ENCODE measurements at regions not wholly inside any gene's neighbourhood (a gene's known extent, or its start where the extent isn't known, plus 50 kb on each side); places are given as distances from the start of the nearest gene placed in this dataset.
"Not testable (repeated sequence)": the region's sequence is repeated elsewhere in the genome, so short reads cannot be mapped to it uniquely, and the experiment has no call there.

DNA sequence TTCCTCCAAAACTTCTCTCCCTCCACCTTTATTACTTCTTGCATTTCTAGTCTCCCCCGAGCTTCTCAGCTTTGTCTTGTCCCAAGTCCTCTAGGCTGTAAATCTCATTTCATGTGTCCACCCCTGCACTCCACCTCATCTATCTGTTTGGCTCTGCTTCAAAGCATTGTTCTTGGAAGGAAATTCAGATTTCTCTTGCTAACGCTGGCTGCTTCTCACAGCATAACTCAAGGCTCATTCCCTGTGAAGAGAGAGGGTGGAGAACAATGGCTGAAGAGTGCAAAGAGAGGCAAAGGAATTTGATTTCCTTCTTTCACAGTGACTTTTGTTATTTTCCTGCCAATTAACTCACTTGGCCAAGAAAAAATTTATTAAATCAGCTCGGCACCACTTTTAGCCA is 476.5 kb downstream of the TMEM114 start:
- DNase-seq (ENCODE audit: low spot score), result no peak

DNA sequence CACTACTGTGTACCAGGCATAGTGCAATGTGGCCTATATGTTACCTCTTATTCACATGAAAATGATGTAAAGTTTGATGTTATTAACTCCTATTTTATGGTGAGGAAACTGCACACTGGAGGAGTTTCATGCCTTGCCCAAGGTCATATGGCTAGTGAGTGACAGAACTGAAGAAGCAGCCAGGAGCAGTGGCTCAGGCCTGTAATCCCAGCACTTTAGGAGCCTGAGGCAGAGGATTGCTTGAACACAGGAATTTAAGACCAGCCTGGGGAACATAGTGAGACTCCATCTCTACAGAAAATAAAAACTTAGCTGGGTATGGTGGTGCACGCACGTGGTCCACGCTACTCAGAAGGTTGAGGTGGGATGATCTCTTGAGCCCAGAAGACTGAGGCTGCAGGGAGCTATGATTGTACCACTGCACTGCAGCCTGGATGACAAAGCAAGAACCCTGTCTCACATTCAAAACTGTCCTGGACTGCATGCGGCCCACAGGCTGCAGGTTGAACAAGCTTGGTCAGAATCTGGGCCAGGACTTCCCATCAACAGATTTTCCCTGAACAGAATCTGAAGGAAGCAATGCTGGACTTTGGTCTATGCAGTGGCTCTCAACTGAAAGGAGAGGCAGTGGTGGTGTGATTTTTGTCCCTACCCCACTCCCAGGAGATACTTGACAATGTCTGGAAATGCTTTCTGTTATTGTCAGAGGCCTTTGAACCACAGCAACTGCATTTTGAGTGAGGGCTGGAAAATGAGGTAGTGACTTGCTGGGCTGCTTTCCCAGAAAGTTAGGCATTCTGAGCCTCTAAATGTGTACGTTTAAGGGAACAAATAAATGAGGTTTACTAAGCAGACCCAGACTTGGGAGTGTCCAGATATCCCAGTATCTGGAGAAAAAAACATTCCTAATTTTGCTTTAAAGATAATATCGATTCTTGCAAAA is 479.5 kb downstream of the TMEM114 start:
- no peak for DNase-seq (ENCODE audit: low spot score)

DNA sequence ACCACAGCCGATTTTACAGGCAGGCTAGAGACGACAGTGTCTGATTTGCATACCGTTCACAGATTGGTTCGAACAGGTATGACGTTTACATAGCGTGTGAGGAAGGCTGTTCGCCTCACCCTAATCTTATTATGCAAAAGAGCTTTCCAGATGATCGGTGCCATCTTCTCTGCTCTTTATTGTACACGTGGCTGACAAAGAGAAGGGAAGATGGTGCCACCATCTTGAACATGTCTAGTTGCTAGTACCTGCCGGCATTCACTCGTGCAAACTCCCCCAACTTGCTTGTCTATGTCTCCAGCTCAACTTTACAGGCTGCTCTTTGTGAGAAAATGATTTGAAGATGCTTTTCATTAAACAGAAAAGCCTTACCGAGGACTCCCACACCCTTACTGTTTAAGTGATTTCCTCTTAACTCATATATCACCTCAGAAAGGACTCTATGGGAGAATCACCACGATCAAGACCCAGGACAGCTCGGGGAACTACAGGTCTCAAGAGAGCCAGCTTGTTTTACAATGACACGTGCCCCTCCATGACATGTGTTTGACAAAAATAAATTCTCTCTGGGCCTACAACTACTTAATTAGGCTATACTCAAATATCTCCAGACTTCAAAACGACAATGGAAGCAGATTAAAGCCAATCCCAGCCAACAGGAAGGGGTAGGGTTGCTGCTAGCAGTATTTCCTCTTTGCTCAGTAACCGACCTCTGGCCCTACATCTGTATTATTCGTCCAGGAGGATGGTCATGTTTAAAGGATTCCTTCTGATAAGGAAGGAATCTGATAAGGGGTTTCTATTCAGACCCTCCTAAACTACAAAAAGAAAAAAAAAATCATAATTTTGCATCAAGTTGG is 480.6 kb downstream of the TMEM114 start:
- no peak for DNase-seq (ENCODE audit: low spot score)

DNA sequence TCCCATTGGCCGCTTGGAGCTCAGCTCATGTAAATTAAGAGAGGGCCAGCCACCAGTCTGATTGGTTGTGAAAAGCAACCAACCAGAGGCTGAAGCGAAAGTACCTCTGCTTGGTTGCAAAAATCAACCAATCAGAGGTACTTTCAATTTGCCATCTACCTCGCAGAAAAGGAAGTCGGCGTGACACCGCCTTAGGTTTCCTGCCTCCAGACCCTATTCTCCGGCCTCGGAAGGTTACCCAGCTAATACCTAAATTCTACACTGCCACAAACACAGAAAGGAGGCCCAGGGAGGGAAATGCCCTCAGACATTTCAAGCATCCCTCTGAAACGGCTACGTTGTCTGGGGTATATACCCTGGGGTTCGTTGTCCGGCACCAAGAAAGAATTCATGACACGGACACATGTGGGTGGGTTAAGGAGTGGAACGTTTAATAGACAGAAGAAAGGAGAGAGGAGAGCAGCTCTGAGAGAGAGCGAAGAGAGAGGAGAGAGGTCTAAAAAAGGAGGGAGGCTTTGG is 481.3 kb downstream of the TMEM114 start:
- DNase-seq (ENCODE audit: low spot score), result no peak

DNA sequence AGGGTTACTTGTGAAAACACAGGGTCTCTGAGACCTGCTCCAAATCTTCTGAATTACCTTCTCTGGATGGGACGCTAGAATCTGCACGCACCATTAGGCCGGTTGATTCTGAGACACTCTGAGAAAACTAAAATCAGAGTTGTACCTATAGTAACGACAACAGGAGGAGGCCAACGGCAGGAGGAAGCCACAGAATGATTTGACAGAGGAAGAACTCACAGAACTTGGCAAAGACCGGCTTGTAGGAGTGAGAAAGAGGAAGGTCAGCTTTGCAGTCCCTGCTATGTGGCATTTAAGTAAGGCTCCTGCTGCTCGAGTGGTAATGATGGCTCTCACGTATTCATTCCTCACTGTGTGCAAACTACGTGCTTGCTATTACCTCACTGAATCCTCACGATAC is 483.0 kb downstream of the TMEM114 start:
- DNase-seq (ENCODE audit: low spot score), result no peak

DNA sequence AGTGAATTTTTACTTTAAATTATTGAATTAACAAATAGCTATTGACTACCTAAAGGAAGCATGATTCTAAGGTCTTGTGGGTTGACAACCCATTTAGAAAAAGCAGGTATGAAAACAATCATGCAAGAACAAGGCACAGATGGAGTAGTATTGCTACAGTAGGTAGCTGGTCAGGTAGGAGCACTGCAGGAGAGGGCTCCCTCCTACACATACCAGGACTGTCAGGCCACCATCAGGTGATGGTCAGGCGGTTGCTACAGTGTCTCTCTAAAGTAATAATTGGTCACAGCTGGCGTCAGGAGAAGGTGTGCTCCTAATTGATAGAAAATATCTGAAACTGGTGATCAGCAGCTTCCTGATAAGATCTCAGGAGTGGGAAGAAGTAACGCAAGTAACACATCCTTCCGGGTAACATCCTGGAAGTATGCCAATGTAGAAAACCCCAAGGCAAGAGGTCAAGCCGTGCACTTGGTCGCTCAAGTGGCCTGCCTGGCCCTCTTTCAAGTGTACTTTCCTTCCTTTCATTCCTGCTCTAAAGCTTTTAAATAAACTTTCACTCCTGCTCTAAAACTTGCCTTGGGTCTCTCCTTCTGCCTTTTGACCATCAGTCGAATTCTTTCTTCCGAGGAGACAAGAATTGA is 486.5 kb downstream of the TMEM114 start:
- DNase-seq (ENCODE audit: low spot score), result no peak

DNA sequence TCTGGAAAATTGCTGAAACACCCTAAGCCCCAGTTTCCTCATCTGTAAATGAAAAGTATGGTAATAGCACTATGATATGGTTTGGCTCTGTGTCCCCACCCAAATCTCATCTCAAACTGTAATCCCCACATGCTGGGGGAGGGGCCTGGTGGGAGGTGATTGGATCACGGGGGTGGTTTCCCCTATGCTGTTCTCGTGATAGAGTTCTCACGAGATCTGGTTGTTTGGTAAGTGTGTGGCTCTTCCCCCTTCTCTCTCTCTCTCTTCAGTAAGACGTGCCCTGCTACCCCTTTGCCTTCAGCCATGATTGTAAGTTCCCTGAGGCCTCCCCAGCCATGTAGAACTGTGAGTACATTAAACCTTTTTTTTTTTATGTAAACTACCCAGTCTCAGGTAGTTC is 490.7 kb downstream of the TMEM114 start:
- no peak for DNase-seq (ENCODE audit: low spot score)

DNA sequence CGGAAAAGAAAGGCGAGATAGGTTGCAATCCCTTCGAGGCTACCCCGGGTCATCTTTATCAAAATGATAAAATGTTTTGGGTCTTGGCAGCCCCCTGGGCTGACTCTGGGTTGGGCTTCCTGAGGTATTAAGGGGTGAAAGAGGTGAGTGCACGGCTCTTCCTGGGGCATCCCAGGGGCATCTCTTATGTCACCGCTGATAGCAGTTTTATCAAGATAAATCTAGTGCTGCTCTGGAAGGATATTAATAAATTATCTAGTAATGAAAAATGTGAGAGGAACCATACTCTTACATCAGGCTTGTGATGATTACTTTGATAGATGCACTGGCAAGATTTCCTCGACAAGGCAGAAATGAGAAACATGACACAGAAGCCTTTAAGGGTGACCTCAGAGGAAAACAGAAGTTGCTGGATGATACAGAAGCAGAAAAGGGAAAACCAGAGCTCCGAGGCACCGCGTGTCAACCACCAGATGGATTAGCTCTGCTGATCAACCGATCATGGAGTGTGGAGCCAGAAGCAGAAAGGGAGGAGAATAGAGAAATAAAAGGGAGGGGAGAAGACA is 491.3 kb downstream of the TMEM114 start:
- DNase-seq (ENCODE audit: low spot score), result no peak

DNA sequence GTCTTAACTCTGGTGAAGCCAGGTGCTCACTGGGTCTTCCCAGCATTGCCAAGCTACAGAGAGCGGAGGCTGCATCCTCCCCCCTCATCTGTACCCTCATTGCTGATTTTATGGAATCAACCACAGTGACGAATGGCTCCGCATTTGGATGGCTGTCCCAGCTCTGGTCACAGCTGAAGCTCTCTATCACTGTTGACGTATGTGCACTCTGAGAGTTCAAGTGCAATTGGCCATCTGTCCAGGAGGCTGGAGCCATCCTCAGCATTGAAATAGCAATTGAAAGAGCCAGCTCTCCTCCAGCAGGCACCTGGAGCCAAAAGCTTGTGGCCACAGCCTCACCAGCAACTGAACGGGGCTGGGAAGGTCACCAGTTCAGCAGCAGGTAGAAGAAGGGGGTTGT is 494.1 kb downstream of the TMEM114 start:
- DNase-seq (ENCODE audit: low spot score), result no peak

DNA sequence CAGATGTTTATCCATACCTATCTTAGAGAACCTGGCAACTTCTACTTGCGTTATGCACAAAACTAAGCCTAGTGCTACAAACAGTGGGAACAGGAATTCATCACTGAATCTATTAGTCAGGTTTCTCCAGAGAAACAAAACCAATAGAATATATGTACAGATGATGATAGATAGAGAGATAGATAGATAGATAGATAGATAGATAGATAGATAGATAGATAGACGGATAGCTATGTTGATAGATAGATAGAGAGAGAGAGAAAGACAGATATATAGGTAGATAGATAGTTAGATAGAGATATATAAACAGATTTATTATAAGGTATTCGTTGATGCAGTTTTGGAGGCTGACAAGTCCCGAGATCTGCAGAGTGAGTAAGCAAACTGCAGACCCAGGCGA is 495.6 kb downstream of the TMEM114 start:
- DNase-seq (ENCODE audit: low spot score), result no peak

DNA sequence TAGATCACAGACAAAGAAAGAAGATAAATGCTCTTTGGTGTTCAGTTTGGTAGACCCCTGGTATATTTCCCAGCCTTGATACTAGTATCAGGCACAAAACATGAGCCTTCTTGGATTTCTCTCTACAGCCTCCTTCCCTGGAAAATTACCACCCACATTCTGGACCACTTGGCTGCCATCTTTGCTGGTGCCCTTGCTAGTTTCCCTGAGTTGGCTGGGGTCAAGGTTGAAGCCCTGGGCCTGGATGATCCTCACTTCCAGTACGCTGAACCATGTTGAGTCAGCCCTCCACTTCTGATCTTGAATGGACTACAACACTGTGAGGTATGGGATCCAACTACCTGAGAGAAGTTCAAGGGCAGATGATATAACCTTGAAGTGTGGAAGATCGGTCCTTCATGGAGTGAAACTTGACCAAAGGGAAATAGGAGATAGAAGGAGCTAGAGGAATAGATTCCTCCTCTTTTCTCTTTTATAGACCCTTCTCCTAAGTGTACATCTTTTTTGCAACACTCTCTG is 501.4 kb downstream of the TMEM114 start:
- DNase-seq (ENCODE audit: low spot score), result no peak

DNA sequence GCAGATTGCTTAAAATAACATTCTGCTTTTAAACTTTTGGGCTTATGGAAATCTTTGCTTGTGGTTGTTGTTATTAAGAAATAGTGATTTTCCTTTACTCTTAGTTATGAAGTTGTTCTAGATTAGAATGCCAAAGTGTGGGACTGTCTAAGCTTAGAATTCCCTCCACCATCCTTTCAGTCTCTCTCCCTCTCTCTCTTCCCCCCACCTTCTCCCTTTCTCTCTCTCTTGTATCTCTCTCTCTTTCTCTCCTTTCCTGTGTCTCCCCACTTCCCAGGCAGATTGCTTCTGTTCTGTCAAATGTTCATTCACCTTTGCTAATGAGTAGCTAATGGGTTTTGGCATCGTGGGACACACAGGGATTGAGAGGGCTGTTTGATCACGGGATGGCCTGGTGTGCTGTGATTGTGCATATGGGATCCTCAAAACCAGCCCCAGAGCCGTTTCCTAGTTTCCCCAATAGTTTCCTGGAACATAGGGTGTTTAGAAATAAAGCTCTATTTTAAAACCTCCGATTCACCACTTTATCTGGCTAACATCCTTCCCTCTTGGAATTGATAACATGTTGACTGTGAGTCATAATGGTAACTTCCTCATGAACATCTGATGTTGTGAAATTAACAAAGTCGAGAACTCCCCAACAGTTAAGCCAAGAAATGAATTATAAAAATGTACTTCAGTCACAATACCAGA is 502.6 kb downstream of the TMEM114 start:
- no peak for DNase-seq (ENCODE audit: low spot score)

DNA sequence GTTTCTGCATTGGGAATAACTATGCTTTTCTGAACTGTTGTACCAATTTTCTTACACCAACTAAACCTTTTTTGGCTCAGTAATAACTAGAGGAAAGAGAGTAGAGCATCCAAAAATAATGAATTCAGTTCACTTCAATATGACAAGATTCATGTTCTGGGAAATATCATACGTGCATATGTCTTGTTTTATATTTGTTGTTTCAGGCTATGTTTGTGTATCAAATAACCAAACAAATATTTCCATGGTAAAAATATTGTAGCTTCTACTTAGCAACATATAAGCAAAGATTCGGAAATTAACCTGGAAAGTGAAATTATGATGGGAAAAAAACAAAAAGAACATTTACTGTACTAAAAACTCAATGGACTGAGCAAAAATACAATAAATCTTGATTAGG is 503.2 kb downstream of the TMEM114 start:
- DNase-seq (ENCODE audit: low spot score), result no peak

DNA sequence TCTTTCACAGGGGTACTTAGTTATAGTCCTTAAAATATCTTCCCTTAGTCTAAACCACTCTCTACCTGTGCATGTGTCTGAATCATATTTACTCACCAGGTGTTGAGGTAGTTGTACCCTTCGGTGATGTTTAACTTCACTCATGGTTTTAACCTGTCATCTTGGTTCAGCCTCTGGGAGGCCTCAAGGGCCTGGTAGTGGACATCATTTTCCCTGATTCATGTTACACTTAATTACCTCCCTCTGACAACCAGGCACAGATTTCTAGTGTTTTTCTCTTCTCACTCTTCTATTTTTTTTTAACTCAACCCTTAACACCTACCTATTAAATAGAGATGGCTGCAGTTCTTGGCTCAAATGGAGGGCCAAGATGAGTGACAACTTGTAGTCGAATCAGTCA is 505.4 kb downstream of the TMEM114 start:
- DNase-seq (ENCODE audit: low spot score), result no peak

DNA sequence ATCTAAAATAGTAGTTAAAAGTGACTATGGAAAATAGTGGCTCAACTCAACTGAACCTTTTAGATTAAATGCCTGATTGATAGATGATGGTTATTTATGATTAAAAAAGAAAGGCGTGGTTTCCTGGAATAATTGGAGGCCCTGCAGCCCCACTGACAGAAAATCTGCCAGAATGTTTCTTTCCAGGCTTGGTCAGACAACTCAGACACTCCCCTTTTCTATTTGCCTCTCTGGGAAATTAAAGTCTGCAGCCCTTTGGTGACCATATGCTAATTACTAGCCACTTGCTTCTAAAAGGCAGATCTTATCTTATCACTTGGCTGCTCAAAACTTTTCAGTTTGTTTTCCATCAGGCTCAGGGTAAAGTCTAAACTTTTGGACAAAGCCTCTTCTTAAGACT is 506.0 kb downstream of the TMEM114 start:
- DNase-seq (ENCODE audit: low spot score), result no peak

DNA sequence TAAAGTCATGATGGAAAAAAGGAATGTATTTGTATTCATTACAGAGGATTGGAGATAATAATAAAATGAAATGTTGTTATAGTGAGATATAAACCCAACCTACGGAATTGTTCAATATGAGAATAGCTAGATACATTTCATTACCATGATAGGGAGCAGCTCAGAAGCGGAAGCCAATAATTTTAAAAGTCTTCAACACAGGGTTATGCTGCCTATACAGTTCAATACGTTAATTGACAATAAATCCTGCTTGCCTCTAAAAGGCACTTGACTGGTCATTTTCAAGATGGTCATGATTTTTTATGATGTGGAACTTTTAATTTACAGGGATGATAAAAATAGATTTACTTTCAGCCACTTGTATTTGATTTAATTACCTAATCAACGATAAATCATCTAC is 506.8 kb downstream of the TMEM114 start:
- DNase-seq (ENCODE audit: low spot score), result no peak

DNA sequence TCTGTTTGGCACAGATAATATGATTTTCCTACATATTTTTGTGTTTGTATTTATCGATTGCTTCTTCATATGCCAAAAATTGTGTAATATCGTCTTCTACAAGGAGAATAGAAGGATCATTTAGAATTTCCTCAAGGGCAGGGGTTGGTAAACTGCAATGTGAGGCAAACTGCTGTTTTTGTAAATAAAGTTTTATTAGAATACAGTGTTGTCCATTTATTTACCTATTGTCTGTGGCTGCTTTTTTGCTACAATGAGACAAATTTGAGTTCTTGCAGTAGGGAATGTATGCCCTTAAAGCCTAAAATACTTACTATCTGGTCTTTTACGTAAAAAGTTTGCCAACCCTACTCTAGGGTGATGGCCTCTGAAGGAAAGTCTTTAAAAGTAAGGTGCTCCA is 509.5 kb downstream of the TMEM114 start:
- no peak for DNase-seq (ENCODE audit: low spot score)

DNA sequence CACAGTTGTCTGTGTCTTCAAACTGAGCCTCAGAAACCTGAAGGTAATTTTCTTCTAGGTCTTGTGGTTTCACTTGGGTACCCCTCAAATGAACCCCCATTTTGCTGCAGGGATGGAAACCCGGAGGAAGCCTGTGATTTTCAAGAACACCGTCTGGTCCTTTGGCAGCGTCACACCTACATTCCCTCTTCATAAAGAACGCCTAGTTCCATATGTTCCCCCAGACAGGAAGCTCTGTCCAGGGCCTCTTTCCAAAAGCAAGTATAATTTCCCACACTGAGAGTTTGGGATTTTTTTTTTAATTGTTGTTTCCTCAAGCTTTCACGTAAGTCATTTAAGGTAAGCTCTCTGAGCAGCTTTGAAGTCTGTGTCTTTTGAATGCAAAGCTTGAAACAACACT is 515.0 kb downstream of the TMEM114 start:
- DNase-seq (ENCODE audit: low spot score), result no peak

DNA sequence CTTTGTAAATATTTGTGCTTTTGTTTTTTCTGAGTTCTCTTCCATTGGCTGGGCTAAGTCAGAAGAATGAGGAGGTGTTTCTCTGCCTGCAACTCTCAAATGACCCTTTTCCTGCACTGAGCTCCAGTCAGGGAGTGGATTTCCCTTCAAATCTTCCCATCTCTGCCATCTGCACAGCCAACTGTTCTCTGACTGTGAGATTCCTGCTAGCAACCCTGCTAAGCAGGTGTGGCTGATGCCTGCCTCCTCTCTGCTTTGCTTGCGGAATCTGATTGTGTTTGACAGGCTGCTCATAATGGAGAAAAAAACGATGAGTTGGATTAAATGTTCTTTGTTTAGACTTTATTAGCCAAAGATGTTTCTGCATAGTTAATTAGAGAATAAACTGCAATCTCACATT is 519.8 kb downstream of the TMEM114 start:
- DNase-seq (ENCODE audit: low spot score), result no peak

DNA sequence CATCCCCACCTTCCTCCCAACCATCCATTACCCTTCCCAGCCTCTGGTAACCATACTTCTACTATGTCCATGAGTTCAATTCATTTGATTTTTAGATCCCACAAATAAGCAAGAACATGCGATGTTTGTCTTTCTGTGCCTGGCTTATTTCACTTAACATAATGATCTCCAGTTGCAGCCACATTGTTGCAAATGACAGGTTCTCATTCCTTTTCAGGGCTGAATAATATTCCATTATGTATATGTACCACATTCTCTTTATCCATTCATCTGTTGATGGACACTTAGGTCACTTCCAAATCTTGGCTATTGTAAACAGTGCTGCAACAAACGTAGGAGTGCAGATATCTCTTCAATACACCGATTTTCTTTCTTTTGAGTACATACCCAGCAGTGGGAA is 522.1 kb downstream of the TMEM114 start:
- DNase-seq (ENCODE audit: low spot score), result not testable (repeated sequence)

DNA sequence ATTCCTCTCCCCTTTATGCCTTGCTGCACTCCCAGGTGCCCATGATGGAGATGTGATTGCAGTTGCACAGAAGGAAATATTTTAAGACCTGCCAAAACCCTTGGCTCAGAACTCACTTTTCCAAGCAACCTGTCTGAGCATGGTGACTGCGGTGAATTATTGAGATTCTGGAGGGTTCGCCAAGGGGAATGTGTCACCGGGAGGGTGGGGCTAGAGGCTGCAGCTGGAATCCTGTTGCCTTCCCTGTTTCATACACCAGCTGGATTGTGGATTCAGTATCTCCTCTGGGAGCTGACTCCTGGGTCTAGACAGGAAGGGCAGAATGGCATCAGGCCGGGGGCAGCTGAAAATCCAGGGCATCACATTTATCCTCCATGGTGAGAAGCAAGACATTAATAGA is 527.2 kb downstream of the TMEM114 start:
- no peak for DNase-seq (ENCODE audit: low spot score)
